ENCODE measurements at regions not wholly inside any gene's neighbourhood (a gene's known extent, or its start where the extent isn't known, plus 50 kb on each side); places are given as distances from the start of the nearest gene placed in this dataset.

DNA sequence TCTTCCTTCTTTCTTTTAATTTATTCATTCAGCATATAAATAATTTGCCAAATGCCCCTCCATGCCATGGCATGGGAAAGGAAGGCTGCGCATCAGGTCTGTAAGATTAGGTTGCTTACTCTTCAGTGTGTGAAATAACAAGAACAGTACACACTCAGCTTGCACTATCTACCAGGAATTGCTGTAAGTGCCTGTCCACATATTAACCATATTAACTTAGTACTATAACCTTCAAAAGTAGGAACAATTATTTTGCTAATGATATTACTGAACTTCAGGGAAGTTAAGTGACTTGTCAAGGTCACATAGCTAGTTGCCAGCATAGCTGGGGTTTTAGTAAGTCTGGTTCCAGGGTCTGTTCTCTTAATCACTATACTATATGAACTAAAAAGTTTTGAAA lies 89.2 kb upstream of the PMFBP1 start:
- H3K4me3 ChIP-seq (ENCODE audit: low read length) = no peak overlapping the region
- H3K27me3 ChIP-seq (ENCODE audit: low read length) = no peaks in the 10 kb centered on the region
- no peak overlapping the region for H3K9ac ChIP-seq (ENCODE audit: low read length)
- TF ChIP-seq EZH2phosphoT487 (IDR thresholded peaks at IDR 0.05; ENCODE audit: borderline replicate concordance, low read length) (no peak), EZH2 (IDR thresholded peaks at IDR 0.05; ENCODE audit: low read length, unreplicated experiment) (no peak)
- TF ChIP-seq, protein P1, sequence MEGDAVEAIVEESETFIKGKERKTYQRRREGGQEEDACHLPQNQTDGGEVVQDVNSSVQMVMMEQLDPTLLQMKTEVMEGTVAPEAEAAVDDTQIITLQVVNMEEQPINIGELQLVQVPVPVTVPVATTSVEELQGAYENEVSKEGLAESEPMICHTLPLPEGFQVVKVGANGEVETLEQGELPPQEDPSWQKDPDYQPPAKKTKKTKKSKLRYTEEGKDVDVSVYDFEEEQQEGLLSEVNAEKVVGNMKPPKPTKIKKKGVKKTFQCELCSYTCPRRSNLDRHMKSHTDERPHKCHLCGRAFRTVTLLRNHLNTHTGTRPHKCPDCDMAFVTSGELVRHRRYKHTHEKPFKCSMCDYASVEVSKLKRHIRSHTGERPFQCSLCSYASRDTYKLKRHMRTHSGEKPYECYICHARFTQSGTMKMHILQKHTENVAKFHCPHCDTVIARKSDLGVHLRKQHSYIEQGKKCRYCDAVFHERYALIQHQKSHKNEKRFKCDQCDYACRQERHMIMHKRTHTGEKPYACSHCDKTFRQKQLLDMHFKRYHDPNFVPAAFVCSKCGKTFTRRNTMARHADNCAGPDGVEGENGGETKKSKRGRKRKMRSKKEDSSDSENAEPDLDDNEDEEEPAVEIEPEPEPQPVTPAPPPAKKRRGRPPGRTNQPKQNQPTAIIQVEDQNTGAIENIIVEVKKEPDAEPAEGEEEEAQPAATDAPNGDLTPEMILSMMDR (conservative IDR thresholded peaks at IDR 0.05; ENCODE audit: low read depth, low read length) = no peak
- no peaks in the 10 kb centered on the region for H4K20me1 ChIP-seq (ENCODE audit: low read length)
- H3K27ac ChIP-seq (ENCODE audit: low read length) = no peak overlapping the region
- BruUV-seq (replicated peaks) = no TSS peak
- H3K9me3 ChIP-seq (ENCODE audit: low read length) = no peaks in the 10 kb centered on the region
- no peak overlapping the region for H3K4me2 ChIP-seq (ENCODE audit: low read length)
- intact Hi-C loops (cut with micrococcal nuclease) = no loop called here
- POLR2A ChIA-PET (ENCODE audit: unreplicated experiment) = no interaction called here
- H3K79me2 ChIP-seq (ENCODE audit: low read length) = no peaks in the 10 kb centered on the region
- H3K9me2 ChIP-seq (replicated peaks; ENCODE audit: low read length) = no peaks in the 10 kb centered on the region
- no peak for DNase-seq
- CTCF ChIA-PET = no interaction called here
- no peaks in the 10 kb centered on the region for H3K4me1 ChIP-seq (ENCODE audit: insufficient read depth, low read length)
- no peaks in the 10 kb centered on the region for H3F3A ChIP-seq (ENCODE audit: low read length, unreplicated experiment)
- H2AFZ ChIP-seq (ENCODE audit: low read length) = no peak overlapping the region
- ATAC-seq = no peak
- H3K36me3 ChIP-seq (ENCODE audit: low read depth, low read length) = no peaks in the 10 kb centered on the region

DNA sequence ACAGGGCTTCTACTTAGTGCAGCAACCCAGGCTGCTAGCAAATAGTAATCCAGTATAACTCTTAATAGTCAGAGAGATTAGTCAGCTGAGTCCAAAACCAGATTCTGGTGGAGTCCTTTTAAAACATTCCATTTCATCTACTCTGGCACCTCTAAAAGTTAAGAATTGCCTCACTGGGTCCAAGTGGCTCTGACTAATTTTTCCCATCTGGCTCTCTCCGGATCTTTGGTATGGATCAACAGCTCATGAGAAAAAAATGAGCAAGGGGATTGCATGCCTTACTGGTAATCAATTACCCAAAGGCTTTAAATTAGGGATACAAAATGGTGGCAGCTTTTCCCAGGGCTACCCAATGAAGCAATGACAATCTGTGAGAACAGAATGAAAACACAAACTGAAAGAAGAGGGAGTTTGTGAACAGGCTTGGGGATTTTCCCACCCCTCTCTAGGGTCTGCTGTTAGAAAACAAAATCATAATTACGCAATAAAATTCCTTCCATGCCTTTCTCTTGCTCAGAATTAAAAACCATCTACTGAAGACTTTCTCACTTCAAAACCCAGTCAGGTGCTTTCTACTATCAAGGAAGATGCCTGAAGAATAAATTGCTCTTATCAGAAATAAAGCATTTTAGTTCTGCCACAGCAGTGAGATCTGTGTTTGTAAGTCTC lies 84.6 kb upstream of the PMFBP1 start:
- no peaks in the 10 kb centered on the region for H4K20me1 ChIP-seq (ENCODE audit: low read length)
- no peak overlapping the region for H2AFZ ChIP-seq (ENCODE audit: low read length)
- no peak overlapping the region for H3K4me2 ChIP-seq (ENCODE audit: low read length)
- H3K4me3 ChIP-seq (ENCODE audit: low read length) = no peak overlapping the region
- BruUV-seq (replicated peaks) = no TSS peak
- no peak overlapping the region for H3K9ac ChIP-seq (ENCODE audit: low read length)
- no peaks in the 10 kb centered on the region for H3F3A ChIP-seq (ENCODE audit: low read length, unreplicated experiment)
- no peaks in the 10 kb centered on the region for H3K4me1 ChIP-seq (ENCODE audit: insufficient read depth, low read length)
- ATAC-seq (no peak), DNase-seq (no peak)
- no peak overlapping the region for H3K27ac ChIP-seq (ENCODE audit: low read length)
- intact Hi-C loops (cut with micrococcal nuclease) = no loop called here
- CTCF ChIA-PET = no interaction called here
- H3K9me3 ChIP-seq (ENCODE audit: low read length) = no peaks in the 10 kb centered on the region
- POLR2A ChIA-PET (ENCODE audit: unreplicated experiment) = no interaction called here
- no peaks in the 10 kb centered on the region for H3K9me2 ChIP-seq (replicated peaks; ENCODE audit: low read length)
- no peaks in the 10 kb centered on the region for H3K36me3 ChIP-seq (ENCODE audit: low read depth, low read length)
- no peaks in the 10 kb centered on the region for H3K27me3 ChIP-seq (ENCODE audit: low read length)
- TF ChIP-seq EZH2phosphoT487 (IDR thresholded peaks at IDR 0.05; ENCODE audit: borderline replicate concordance, low read length) (no peak), EZH2 (IDR thresholded peaks at IDR 0.05; ENCODE audit: low read length, unreplicated experiment) (no peak)
- TF ChIP-seq, protein P1 (conservative IDR thresholded peaks at IDR 0.05; ENCODE audit: low read depth, low read length) = no peak
- no peaks in the 10 kb centered on the region for H3K79me2 ChIP-seq (ENCODE audit: low read length)

DNA sequence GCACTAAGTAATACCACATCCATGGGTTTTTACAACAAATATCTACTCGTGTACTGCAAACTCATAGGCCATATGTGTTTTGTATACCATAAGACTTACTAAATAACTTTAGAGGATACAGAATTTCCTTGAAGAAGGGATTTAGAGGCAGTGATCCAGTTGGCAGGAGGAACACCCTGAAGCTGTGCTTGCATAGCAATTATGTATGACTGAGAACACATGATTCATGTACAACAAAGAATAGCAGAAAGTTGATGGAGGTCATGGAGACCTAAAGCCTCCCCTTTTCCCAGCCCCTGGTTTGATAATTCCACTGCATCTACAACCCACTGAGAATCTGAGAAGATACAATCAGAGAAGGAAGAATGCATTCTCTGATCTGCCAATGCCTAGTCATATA lies 83.8 kb upstream of the PMFBP1 start:
- Histone ChIP-seq H3K9ac (ENCODE audit: low read length) (no peak overlapping the region), H2AFZ (ENCODE audit: low read length) (no peak overlapping the region), H3K36me3 (ENCODE audit: low read depth, low read length) (no peaks in the 10 kb centered on the region), H3F3A (ENCODE audit: low read length, unreplicated experiment) (no peaks in the 10 kb centered on the region), H3K4me2 (ENCODE audit: low read length) (no peak overlapping the region), H3K79me2 (ENCODE audit: low read length) (no peaks in the 10 kb centered on the region), H3K9me2 (replicated peaks; ENCODE audit: low read length) (no peaks in the 10 kb centered on the region), H3K27me3 (ENCODE audit: low read length) (no peaks in the 10 kb centered on the region), H3K27ac (ENCODE audit: low read length) (no peak overlapping the region), H3K9me3 (ENCODE audit: low read length) (no peaks in the 10 kb centered on the region), H3K4me3 (ENCODE audit: low read length) (no peak overlapping the region), H4K20me1 (ENCODE audit: low read length) (no peaks in the 10 kb centered on the region), H3K4me1 (ENCODE audit: insufficient read depth, low read length) (no peaks in the 10 kb centered on the region)
- no TSS peak for BruUV-seq (replicated peaks)
- TF ChIP-seq, protein P1 (conservative IDR thresholded peaks at IDR 0.05; ENCODE audit: low read depth, low read length) = no peak
- TF ChIP-seq EZH2phosphoT487 (IDR thresholded peaks at IDR 0.05; ENCODE audit: borderline replicate concordance, low read length) (no peak), EZH2 (IDR thresholded peaks at IDR 0.05; ENCODE audit: low read length, unreplicated experiment) (no peak)
- intact Hi-C loops (cut with micrococcal nuclease) = no loop called here
- DNase-seq = no peak
- no peak for ATAC-seq
- ChIA-PET POLR2A (ENCODE audit: unreplicated experiment) (no interaction called here), CTCF (no interaction called here)
